PC-9 (cell line): ENCODE measurements at regions not wholly inside any gene's neighbourhood (a gene's known extent, or its start where the extent isn't known, plus 50 kb on each side); places are given as distances from the start of the nearest gene placed in this dataset.

Experiments used
- BruUV-seq: library from RNA; stranded (reverse); fragments of 400-500 nt; replicated peaks from 2 replicates; lab custom pipeline; 2021; lab: Mats Ljungman, UMichigan
- CTCF ChIA-PET: fragments of 300-600 bp; sonication (Branson Sonifier 250); formaldehyde crosslinking; loops from one replicate; lab custom pipeline; 2022; ENCODE audit warnings: antibody characterized with exemption; lab: Charles Lee
- POLR2A ChIA-PET: fragments of 300-600 bp; sonication (Branson Sonifier 250); formaldehyde crosslinking; loops from one replicate; lab custom pipeline; 2022; ENCODE audit warnings: antibody characterized with exemption; ENCODE audit not compliant: unreplicated experiment; lab: Charles Lee
- DNase-seq, 2 experiments: peaks; one replicate each; pipeline versions ENCODE4 v3.0.0 to v3.0.0-alpha.2; 2015 to 2022; ENCODE audit warnings: mixed read lengths in 1 of 2
- H2AFZ ChIP-seq: fragments of 200-600 bp; sonication (generic); 2 replicates; pipeline ENCODE4 v1.8.1; 2017; ENCODE audit warnings: antibody characterized with exemption
- H3F3A ChIP-seq: fragments of 200-600 bp; sonication (generic); 2 replicates; pipeline ENCODE4 v1.8.1; 2017; ENCODE audit warnings: antibody characterized with exemption, mild to moderate bottlenecking, low read depth; ENCODE audit not compliant: insufficient read depth
- H3K27ac ChIP-seq: fragments of 200-600 bp; sonication (generic); 2 replicates; pipeline ENCODE4 v1.6.1; 2016; ENCODE audit warnings: mixed run types
- H3K27me3 ChIP-seq: fragments of 200-600 bp; sonication (generic); 2 replicates; pipeline ENCODE4 v1.6.1; 2016; ENCODE audit warnings: low read depth, mixed run types; ENCODE audit not compliant: insufficient read depth
- H3K36me3 ChIP-seq: fragments of 200-600 bp; sonication (generic); 2 replicates; pipeline ENCODE4 v1.6.1; 2016; ENCODE audit warnings: low read depth, mixed run types
- H3K4me1 ChIP-seq: fragments of 200-600 bp; sonication (generic); replicated peaks from 2 replicates; pipeline ENCODE4 v1.6.1; 2016; ENCODE audit warnings: mixed run types; ENCODE audit not compliant: insufficient read depth
- H3K4me2 ChIP-seq: fragments of 200-600 bp; sonication (generic); 2 replicates; pipeline ENCODE4 v1.6.1; 2017; ENCODE audit warnings: mixed run types
- H3K4me3 ChIP-seq: fragments of 200-600 bp; sonication (generic); 2 replicates; pipeline ENCODE4 v1.6.1; 2016; ENCODE audit warnings: mixed run types
- H3K79me2 ChIP-seq: fragments of 200-600 bp; sonication (generic); 2 replicates; pipeline ENCODE4 v1.6.1; 2017; ENCODE audit warnings: low read depth, mixed run types
- H3K9me2 ChIP-seq: fragments of 200-600 bp; sonication (generic); 2 replicates; pipeline ENCODE4 v1.8.1; 2017; ENCODE audit warnings: mild to moderate bottlenecking; ENCODE audit not compliant: insufficient read depth
- H3K9me3 ChIP-seq: fragments of 200-600 bp; sonication (generic); 2 replicates; pipeline ENCODE4 v1.8.1; 2016; ENCODE audit warnings: low read depth; ENCODE audit not compliant: insufficient read depth
- H4K20me1 ChIP-seq: fragments of 200-600 bp; sonication (generic); 2 replicates; pipeline ENCODE4 v1.8.1; 2017; ENCODE audit not compliant: insufficient read depth
- CTCF ChIP-seq: fragments of 200-600 bp; sonication (generic); conservative IDR thresholded peaks from 2 replicates; pipeline ENCODE4 v1.6.1; 2017; ENCODE audit warnings: mixed run types, antibody characterized with exemption, mild to moderate bottlenecking, moderate library complexity
- EZH2 ChIP-seq: fragments of 200-600 bp; sonication (generic); IDR thresholded peaks from 2 replicates; pipeline ENCODE4 v1.8.0; 2017; ENCODE audit warnings: antibody characterized with exemption, low read depth
- intact Hi-C: fragments of 100-400 bp; cut with micrococcal nuclease; formaldehyde crosslinking; loops from one replicate; pipeline ENCODE4 v1.10.0; 2022; ENCODE audit not compliant: unreplicated experiment

- Histone ChIP-seq H4K20me1 (no peaks in the 10 kb centered on the region), H3K36me3 (no peaks in the 10 kb centered on the region), H3K9me3 (no peaks in the 10 kb centered on the region), H3K27ac (no peak overlapping the region), H3K4me2 (no peak overlapping the region), H3K9me2 (no peaks in the 10 kb centered on the region), H3K79me2 (no peaks in the 10 kb centered on the region), H3K4me3 (no peak overlapping the region), H3K27me3 (peaks cover 7% of the 10 kb centered on the region; the same call in 1 of the 2 replicates), H2AFZ (no peak overlapping the region), H3F3A (no peaks in the 10 kb centered on the region), H3K4me1 (no peaks in the 10 kb centered on the region)
- ChIA-PET CTCF (no interaction called here), POLR2A (no interaction called here)
- BruUV-seq: no TSS peak
- DNase-seq: peak in 1 of 2 experiments; percentile 17
- intact Hi-C loops: no loop called here
- peak; percentile 79 for TF ChIP-seq CTCF
- no peak for TF ChIP-seq EZH2
These were observed 427.9 kb downstream of the ZNF536 start for GRCh38 chr19:30799865-30800755.

- peaks cover 21% of the 10 kb centered on the region; the same call in 1 of the 2 replicates for H3K27me3 ChIP-seq
- H4K20me1 ChIP-seq: no peaks in the 10 kb centered on the region
- no peak overlapping the region for H3K4me2 ChIP-seq
- no peak overlapping the region for H2AFZ ChIP-seq
- no peaks in the 10 kb centered on the region for H3K79me2 ChIP-seq
- no TSS peak for BruUV-seq
- no peak for DNase-seq
- no peaks in the 10 kb centered on the region for H3K9me3 ChIP-seq
- TF ChIP-seq CTCF (no peak), EZH2 (no peak)
- H3K4me3 ChIP-seq: no peak overlapping the region
- POLR2A ChIA-PET: no interaction called here
- H3K4me1 ChIP-seq: no peaks in the 10 kb centered on the region
- no peaks in the 10 kb centered on the region for H3K9me2 ChIP-seq
- intact Hi-C loops: no loop called here
- no peaks in the 10 kb centered on the region for H3K36me3 ChIP-seq
- H3K27ac ChIP-seq: no peak overlapping the region
- no peaks in the 10 kb centered on the region for H3F3A ChIP-seq
- CTCF ChIA-PET: no interaction called here
These were observed 423.5 kb downstream of the ZNF536 start for GRCh38 chr19:30795727-30796126.

- Histone ChIP-seq H3K27me3 (peaks cover 16% of the 10 kb centered on the region; the same call in 1 of the 2 replicates), H3K27ac (no peak overlapping the region), H3K4me2 (no peak overlapping the region), H3F3A (no peaks in the 10 kb centered on the region), H3K79me2 (no peaks in the 10 kb centered on the region), H3K4me1 (no peaks in the 10 kb centered on the region), H2AFZ (no peak overlapping the region), H3K9me2 (no peaks in the 10 kb centered on the region), H3K9me3 (no peaks in the 10 kb centered on the region), H3K4me3 (no peak overlapping the region), H3K36me3 (no peaks in the 10 kb centered on the region), H4K20me1 (no peaks in the 10 kb centered on the region)
- BruUV-seq: no TSS peak
- TF ChIP-seq EZH2 (no peak), CTCF (no peak)
- ChIA-PET POLR2A (no interaction called here), CTCF (no interaction called here)
- intact Hi-C loops: no loop called here
- DNase-seq: no peak
These were observed 420.6 kb downstream of the ZNF536 start for GRCh38 chr19:30792561-30793505.
